ENCODE measurements at regions not wholly inside any gene's neighbourhood (a gene's known extent, or its start where the extent isn't known, plus 50 kb on each side); places are given as distances from the start of the nearest gene placed in this dataset.

DNA sequence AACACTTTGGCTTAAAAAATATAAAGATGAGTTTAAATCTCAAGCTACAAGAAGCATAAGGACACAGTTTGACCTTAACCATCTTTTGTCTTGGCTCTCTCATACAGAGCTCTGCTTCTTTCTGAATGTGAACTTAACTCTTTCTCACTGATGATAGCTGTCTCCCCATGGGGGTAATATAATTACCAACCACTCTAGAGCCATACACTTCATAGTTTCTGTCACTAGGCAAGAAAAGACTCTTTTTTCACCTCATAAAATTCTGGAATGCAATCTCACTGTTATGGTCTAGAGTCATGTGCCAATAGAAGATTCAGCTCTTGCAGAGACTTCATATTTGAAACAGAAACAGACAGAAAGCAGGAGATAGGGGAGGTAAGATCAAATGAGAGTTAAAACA lies 481.7 kb upstream of the AGA start:
- H3K36me3 ChIP-seq (replicated peaks in 1 of 2; ENCODE audit: control insufficient read depth in 1 of 2, insufficient read depth in 2 of 2, low read length in 2 of 2), result no peaks in the 10 kb centered on the region
- H2AFZ ChIP-seq (ENCODE audit: low read length), result no peak overlapping the region
- no peak overlapping the region for H3K4me2 ChIP-seq (ENCODE audit: low read depth, low read length)
- no peak overlapping the region for H3K27ac ChIP-seq (ENCODE audit: extremely low read length, insufficient read depth, low read length)
- H3K9ac ChIP-seq (ENCODE audit: insufficient read depth, low read depth, low read length), result no peak overlapping the region
- H3K27me3 ChIP-seq (ENCODE audit: control insufficient read depth in 1 of 2, insufficient read depth in 2 of 2, low read length in 2 of 2), result no peaks in the 10 kb centered on the region
- ChIA-PET CTCF (ENCODE audit: low intra/inter-chr PET ratio, low total read pairs) (no interaction called here), POLR2A (no interaction called here)
- in situ Hi-C loops (cut with HindIII; ENCODE audit: extremely low pct_ligation_motif_present, low pct_unique_long_range_greater_than_20kb) (no loop called here), intact Hi-C loops (cut with micrococcal nuclease; ENCODE audit: unreplicated experiment) (no loop called here)
- H4K20me1 ChIP-seq (ENCODE audit: insufficient read depth, low read length), result no peaks in the 10 kb centered on the region
- H3K4me3 ChIP-seq (replicated peaks in 1 of 3; ENCODE audit: insufficient read depth in 1 of 3, low read depth in 2 of 3, low read length in 3 of 3), result no peak overlapping the region
- H3K79me2 ChIP-seq (ENCODE audit: insufficient read depth, low read length), result no peaks in the 10 kb centered on the region
- FAIRE-seq (no peak), ATAC-seq (no peak), DNase-seq (ENCODE audit: low spot score) (no peak)
- H3K4me1 ChIP-seq (ENCODE audit: insufficient read depth, low read length), result no peaks in the 10 kb centered on the region
- no peak for TF ChIP-seq ZBTB21 (CRISPR knock-in tag; IDR thresholded peaks at IDR 0.05)
- TF ChIP-seq HOXA9 (CRISPR knock-in tag; IDR thresholded peaks at IDR 0.05; ENCODE audit: borderline replicate concordance), result no peak
- TF ChIP-seq, protein P1, sequence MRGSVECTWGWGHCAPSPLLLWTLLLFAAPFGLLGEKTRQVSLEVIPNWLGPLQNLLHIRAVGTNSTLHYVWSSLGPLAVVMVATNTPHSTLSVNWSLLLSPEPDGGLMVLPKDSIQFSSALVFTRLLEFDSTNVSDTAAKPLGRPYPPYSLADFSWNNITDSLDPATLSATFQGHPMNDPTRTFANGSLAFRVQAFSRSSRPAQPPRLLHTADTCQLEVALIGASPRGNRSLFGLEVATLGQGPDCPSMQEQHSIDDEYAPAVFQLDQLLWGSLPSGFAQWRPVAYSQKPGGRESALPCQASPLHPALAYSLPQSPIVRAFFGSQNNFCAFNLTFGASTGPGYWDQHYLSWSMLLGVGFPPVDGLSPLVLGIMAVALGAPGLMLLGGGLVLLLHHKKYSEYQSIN (CRISPR knock-in tag; IDR thresholded peaks at IDR 0.05; ENCODE audit: borderline replicate concordance), result no peak
- TF ChIP-seq, protein P2, sequence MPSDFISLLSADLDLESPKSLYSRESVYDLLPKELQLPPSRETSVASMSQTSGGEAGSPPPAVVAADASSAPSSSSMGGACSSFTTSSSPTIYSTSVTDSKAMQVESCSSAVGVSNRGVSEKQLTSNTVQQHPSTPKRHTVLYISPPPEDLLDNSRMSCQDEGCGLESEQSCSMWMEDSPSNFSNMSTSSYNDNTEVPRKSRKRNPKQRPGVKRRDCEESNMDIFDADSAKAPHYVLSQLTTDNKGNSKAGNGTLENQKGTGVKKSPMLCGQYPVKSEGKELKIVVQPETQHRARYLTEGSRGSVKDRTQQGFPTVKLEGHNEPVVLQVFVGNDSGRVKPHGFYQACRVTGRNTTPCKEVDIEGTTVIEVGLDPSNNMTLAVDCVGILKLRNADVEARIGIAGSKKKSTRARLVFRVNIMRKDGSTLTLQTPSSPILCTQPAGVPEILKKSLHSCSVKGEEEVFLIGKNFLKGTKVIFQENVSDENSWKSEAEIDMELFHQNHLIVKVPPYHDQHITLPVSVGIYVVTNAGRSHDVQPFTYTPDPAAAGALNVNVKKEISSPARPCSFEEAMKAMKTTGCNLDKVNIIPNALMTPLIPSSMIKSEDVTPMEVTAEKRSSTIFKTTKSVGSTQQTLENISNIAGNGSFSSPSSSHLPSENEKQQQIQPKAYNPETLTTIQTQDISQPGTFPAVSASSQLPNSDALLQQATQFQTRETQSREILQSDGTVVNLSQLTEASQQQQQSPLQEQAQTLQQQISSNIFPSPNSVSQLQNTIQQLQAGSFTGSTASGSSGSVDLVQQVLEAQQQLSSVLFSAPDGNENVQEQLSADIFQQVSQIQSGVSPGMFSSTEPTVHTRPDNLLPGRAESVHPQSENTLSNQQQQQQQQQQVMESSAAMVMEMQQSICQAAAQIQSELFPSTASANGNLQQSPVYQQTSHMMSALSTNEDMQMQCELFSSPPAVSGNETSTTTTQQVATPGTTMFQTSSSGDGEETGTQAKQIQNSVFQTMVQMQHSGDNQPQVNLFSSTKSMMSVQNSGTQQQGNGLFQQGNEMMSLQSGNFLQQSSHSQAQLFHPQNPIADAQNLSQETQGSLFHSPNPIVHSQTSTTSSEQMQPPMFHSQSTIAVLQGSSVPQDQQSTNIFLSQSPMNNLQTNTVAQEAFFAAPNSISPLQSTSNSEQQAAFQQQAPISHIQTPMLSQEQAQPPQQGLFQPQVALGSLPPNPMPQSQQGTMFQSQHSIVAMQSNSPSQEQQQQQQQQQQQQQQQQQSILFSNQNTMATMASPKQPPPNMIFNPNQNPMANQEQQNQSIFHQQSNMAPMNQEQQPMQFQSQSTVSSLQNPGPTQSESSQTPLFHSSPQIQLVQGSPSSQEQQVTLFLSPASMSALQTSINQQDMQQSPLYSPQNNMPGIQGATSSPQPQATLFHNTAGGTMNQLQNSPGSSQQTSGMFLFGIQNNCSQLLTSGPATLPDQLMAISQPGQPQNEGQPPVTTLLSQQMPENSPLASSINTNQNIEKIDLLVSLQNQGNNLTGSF (CRISPR knock-in tag; IDR thresholded peaks at IDR 0.05), result no peak
- no peak for TF ChIP-seq ZNF556 (CRISPR knock-in tag; IDR thresholded peaks at IDR 0.05; ENCODE audit: borderline replicate concordance)
- TF ChIP-seq AHR (CRISPR knock-in tag; IDR thresholded peaks at IDR 0.05), result no peak
- TF ChIP-seq, protein P3, sequence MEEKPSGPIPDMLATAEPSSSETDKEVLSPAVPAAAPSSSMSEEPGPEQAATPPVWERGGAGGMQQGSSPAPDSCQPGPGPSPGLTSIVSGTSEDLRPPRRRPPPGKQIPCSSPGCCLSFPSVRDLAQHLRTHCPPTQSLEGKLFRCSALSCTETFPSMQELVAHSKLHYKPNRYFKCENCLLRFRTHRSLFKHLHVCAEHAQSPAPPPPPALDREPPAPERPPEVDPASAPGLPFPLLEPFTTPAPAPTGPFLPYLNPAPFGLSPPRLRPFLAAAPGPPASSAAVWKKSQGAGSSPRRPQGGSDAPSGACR (CRISPR knock-in tag; IDR thresholded peaks at IDR 0.05), result no peak
- peaks cover 16% of the 10 kb centered on the region for H3K9me3 ChIP-seq (ENCODE audit: low read length)
- BruUV-seq (replicated peaks), result no TSS peak

All from HepG2 (cell line).